HAP-1 (cell line): ENCODE measurements at regions not wholly inside any gene's neighbourhood (a gene's known extent, or its start where the extent isn't known, plus 50 kb on each side); places are given as distances from the start of the nearest gene placed in this dataset.

Experiments
- DNase-seq, 2 experiments: peaks; one replicate each; pipeline ENCODE4 v3.0.0-alpha.2; 2016 to 2020; ENCODE audit warnings: low spot score in 2 of 2
- H3K27me3 ChIP-seq: fragments of 250-450 bp; sonication (Bioruptor Pico); 2 replicates; pipeline ENCODE4 v1.5.1; 2020; ENCODE audit warnings: low read depth, mild to moderate bottlenecking, moderate library complexity
- H3K36me3 ChIP-seq: fragments of 250-450 bp; sonication (Bioruptor Pico); replicated peaks from 2 replicates; pipeline ENCODE4 v1.5.1; 2020; ENCODE audit warnings: mild to moderate bottlenecking
- H3K4me1 ChIP-seq: fragments of 250-450 bp; sonication (Bioruptor Pico); 2 replicates; pipeline ENCODE4 v1.5.1; 2020; ENCODE audit warnings: mild to moderate bottlenecking
- H3K4me3 ChIP-seq: fragments of 250-450 bp; sonication (Bioruptor Pico); 2 replicates; pipeline ENCODE4 v1.5.1; 2020; ENCODE audit warnings: mild to moderate bottlenecking, moderate library complexity
- H3K9me3 ChIP-seq: fragments of 250-450 bp; sonication (Bioruptor Pico); 2 replicates; pipeline ENCODE4 v1.5.1; 2020; ENCODE audit warnings: mild to moderate bottlenecking, moderate library complexity
- in situ Hi-C: fragments of 300-500 bp; cut with MboI; formaldehyde crosslinking; loops from 3 replicates; pipeline ENCODE4 v1.14.3; 2020; ENCODE audit warnings: low sequenced_read_pairs, inconsistent platforms, mixed read lengths

DNA sequence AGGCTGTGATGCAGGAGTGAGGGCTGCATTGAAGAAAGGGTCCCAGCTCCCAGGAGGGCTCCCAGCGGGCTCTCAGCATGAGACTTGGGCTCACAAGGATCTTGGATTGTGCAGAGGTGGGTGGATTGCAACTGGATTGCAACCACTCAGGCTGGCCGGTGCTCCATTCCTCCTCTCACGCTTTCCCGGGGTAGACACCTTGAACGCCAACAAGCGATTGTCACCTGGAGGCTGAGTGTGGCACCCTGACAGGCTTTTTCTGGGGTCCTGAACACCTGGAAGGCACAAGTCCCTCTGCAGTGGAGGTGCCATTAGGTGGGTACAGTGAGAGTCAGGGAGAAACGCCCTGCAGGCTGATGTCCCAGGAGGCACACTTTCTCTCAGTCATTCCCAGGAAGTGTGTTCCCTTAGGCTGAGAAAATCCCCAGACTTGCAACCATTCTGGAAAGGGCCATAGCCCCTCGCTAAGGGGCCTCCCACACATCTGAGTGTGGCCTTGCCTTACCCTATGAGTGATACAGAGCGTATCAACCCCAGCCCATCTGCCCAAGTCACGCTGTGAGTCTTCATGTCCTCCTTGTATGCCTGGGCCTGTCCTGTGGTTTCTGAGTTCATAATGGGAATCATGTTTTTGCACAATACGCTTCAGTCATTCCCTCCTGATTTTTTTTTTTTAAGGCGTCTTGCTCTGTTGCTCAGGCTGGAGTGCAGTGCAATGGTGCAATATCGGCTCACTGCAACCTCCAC is 488.1 kb downstream of the IRX1 start:
- H3K36me3 ChIP-seq, result no peaks in the 10 kb centered on the region
- in situ Hi-C loops, result no loop called here
- no peaks in the 10 kb centered on the region; the same call in 1 of the 2 replicates for H3K9me3 ChIP-seq
- no peaks in the 10 kb centered on the region for H3K4me1 ChIP-seq
- H3K4me3 ChIP-seq, result no peak overlapping the region
- no peak for DNase-seq
- no peaks in the 10 kb centered on the region for H3K27me3 ChIP-seq

DNA sequence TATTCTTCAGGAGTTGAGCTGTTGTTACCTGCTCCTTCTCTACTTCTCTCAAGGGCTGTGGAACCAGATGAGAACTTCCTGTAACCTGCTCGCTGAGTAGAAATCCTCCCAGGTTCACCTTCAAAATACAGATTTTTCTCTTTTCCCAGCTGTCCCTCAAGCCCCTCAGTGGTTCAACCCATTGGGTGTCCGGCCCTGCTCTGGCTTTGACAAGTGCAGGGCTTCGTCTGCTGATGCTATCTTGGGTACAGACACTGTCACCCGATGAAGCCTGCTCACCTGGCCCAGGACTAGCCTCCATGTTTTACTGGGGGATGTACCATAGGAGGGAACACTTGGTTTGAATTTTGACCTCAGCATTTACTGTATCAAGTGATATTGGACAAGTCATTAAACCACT is 490.4 kb downstream of the IRX1 start:
- no peak for DNase-seq
- H3K36me3 ChIP-seq, result no peaks in the 10 kb centered on the region
- H3K4me3 ChIP-seq, result no peak overlapping the region
- no peaks in the 10 kb centered on the region; the same call in 1 of the 2 replicates for H3K9me3 ChIP-seq
- H3K4me1 ChIP-seq, result no peaks in the 10 kb centered on the region
- in situ Hi-C loops, result no loop called here
- no peaks in the 10 kb centered on the region for H3K27me3 ChIP-seq

GRCh38 chr5:4087110-4087509 is 491.5 kb downstream of the IRX1 start:
- Histone ChIP-seq H3K4me3 (no peak overlapping the region), H3K27me3 (no peaks in the 10 kb centered on the region), H3K36me3 (no peaks in the 10 kb centered on the region), H3K4me1 (no peaks in the 10 kb centered on the region), H3K9me3 (no peaks in the 10 kb centered on the region; the same call in 1 of the 2 replicates)
- no peak for DNase-seq
- in situ Hi-C loops, result no loop called here

GRCh38 chr5:4089087-4089486 is 493.5 kb downstream of the IRX1 start:
- no peak overlapping the region for H3K4me3 ChIP-seq
- H3K4me1 ChIP-seq, result no peaks in the 10 kb centered on the region
- no peaks in the 10 kb centered on the region for H3K9me3 ChIP-seq
- H3K27me3 ChIP-seq, result no peaks in the 10 kb centered on the region
- no peak for DNase-seq
- H3K36me3 ChIP-seq, result no peaks in the 10 kb centered on the region
- in situ Hi-C loops, result no loop called here

DNA sequence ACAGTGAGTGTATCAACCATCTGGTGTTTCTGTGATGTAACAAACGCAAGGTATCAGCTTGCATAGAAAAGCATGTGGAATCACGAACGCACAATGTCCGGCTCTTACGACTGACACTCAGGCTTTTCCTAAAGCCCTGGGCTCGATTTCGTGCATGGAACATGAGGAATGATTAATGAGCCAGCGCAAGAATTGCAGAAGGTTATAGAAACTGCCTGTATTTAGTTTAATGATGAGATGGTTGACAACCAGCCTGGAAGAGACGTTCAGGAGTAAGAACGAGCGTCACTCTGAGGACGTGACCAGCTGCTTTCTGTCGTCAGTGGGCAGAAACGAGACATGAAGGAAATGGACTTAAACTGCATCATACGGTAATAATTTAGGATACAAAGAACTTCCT is 497.6 kb downstream of the IRX1 start:
- in situ Hi-C loops, result no loop called here
- Histone ChIP-seq H3K4me1 (no peaks in the 10 kb centered on the region), H3K4me3 (no peak overlapping the region), H3K27me3 (no peaks in the 10 kb centered on the region), H3K36me3 (no peaks in the 10 kb centered on the region), H3K9me3 (no peaks in the 10 kb centered on the region)
- no peak for DNase-seq

GRCh38 chr5:4093970-4094369 is 498.3 kb downstream of the IRX1 start:
- H3K36me3 ChIP-seq, result no peaks in the 10 kb centered on the region
- no peaks in the 10 kb centered on the region for H3K27me3 ChIP-seq
- DNase-seq, result no peak
- no peaks in the 10 kb centered on the region for H3K9me3 ChIP-seq
- no peaks in the 10 kb centered on the region for H3K4me1 ChIP-seq
- H3K4me3 ChIP-seq, result no peak overlapping the region
- in situ Hi-C loops, result no loop called here

- H3K9me3 ChIP-seq, result no peaks in the 10 kb centered on the region
- in situ Hi-C loops, result no loop called here
These were observed 500.4 kb downstream of the IRX1 start for GRCh38 chr5:4095918-4096630.

GRCh38 chr5:4097199-4097598 is 501.6 kb downstream of the IRX1 start:
- in situ Hi-C loops, result no loop called here
- Histone ChIP-seq H3K9me3 (no peaks in the 10 kb centered on the region), H3K27me3 (no peaks in the 10 kb centered on the region), H3K4me1 (no peaks in the 10 kb centered on the region), H3K4me3 (no peak overlapping the region), H3K36me3 (no peaks in the 10 kb centered on the region)
- DNase-seq, result no peak

More at GRCh38 chr5:4095918-4096630, 500.4 kb downstream of the IRX1 start:
- Histone ChIP-seq H3K4me1 (no peaks in the 10 kb centered on the region), H3K4me3 (no peak overlapping the region), H3K36me3 (no peaks in the 10 kb centered on the region), H3K27me3 (no peaks in the 10 kb centered on the region)
- no peak for DNase-seq

- no peaks in the 10 kb centered on the region for H3K27me3 ChIP-seq
- H3K9me3 ChIP-seq, result no peaks in the 10 kb centered on the region
- in situ Hi-C loops, result no loop called here
- H3K4me1 ChIP-seq, result no peaks in the 10 kb centered on the region
- no peak for DNase-seq
- H3K4me3 ChIP-seq, result no peak overlapping the region
- no peaks in the 10 kb centered on the region for H3K36me3 ChIP-seq
These were observed 502.6 kb downstream of the IRX1 start for GRCh38 chr5:4098226-4098625.

- Histone ChIP-seq H3K4me1 (no peaks in the 10 kb centered on the region), H3K4me3 (no peak overlapping the region), H3K9me3 (no peaks in the 10 kb centered on the region), H3K27me3 (no peaks in the 10 kb centered on the region), H3K36me3 (no peaks in the 10 kb centered on the region)
- no peak for DNase-seq
- in situ Hi-C loops, result no loop called here
These were observed 503.8 kb downstream of the IRX1 start for GRCh38 chr5:4099386-4099785.

DNA sequence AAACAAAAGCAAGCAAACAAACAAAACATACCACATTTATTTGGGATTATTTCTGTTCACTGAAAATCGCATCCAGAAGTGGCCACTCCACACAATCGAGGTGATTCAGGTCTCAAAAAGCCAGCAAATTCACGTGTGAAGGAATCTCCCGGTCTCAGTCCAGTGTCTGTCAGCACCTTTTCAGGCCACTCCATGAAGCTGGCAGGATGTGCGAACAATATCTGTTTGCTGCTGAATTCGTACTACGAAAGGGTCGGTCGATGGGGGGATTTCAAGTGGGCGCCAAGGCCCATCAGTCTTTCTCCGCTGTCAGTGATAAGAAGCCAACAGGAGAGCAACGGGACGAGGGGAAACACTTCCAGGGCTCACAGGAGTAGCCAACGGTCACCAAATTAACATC is 505.1 kb downstream of the IRX1 start:
- H3K4me1 ChIP-seq, result no peaks in the 10 kb centered on the region
- H3K4me3 ChIP-seq, result no peak overlapping the region
- no peaks in the 10 kb centered on the region for H3K27me3 ChIP-seq
- in situ Hi-C loops, result no loop called here
- H3K36me3 ChIP-seq, result no peaks in the 10 kb centered on the region
- no peaks in the 10 kb centered on the region for H3K9me3 ChIP-seq
- no peak for DNase-seq

DNA sequence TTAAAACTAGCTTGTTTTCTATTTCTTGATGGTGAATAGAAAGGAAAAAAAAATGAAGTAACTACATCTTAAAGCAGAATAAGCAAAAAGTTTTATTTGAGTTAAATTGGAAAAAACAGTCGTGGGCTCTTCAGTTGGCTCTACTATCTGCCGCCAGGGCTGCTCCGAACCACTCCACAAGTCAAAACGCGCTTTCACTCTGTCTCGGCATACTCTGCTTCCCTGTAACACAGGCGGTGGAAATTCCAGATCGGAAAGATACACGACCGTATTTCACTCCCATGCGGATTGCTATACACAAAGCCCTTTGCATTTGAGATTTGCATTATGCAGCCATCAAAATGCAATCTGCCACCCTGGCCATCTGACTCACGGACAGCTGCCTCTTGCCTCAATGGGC is 505.6 kb downstream of the IRX1 start:
- H3K36me3 ChIP-seq, result no peaks in the 10 kb centered on the region
- H3K4me1 ChIP-seq, result no peaks in the 10 kb centered on the region
- no peaks in the 10 kb centered on the region for H3K27me3 ChIP-seq
- H3K9me3 ChIP-seq, result no peaks in the 10 kb centered on the region
- in situ Hi-C loops, result no loop called here
- H3K4me3 ChIP-seq, result no peak overlapping the region
- no peak for DNase-seq

- in situ Hi-C loops, result no loop called here
- no peak for DNase-seq
- no peaks in the 10 kb centered on the region for H3K4me1 ChIP-seq
- no peaks in the 10 kb centered on the region for H3K27me3 ChIP-seq
- no peaks in the 10 kb centered on the region for H3K36me3 ChIP-seq
- H3K4me3 ChIP-seq, result no peak overlapping the region
- no peaks in the 10 kb centered on the region for H3K9me3 ChIP-seq
These were observed 509.4 kb downstream of the IRX1 start for GRCh38 chr5:4104831-4105597.

DNA sequence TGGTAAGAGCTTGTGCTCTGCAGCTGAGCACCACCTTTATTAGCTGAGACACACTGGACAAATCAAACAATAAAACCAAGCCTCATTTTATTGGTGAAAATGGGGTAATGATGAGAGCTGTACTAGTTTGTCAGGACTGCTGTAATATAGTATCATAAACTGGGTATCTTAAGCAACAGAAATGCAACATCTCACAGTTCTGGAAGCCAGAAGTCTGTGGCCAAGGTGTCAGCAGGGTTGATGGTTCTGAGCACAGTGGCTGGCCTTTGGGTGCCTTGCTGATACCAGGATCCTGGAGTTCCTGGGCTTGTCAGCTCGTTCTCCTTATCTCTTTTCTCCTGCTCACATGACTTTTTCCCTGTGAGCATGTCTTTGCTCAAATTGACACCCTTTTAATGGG is 513.1 kb downstream of the IRX1 start:
- in situ Hi-C loops, result no loop called here
- Histone ChIP-seq H3K27me3 (no peaks in the 10 kb centered on the region), H3K4me3 (no peak overlapping the region), H3K36me3 (no peaks in the 10 kb centered on the region), H3K4me1 (no peaks in the 10 kb centered on the region), H3K9me3 (no peaks in the 10 kb centered on the region)
- DNase-seq, result no peak
